HG02852 (cell line): ENCODE measurements at regions not wholly inside any gene's neighbourhood (a gene's known extent, or its start where the extent isn't known, plus 50 kb on each side); places are given as distances from the start of the nearest gene placed in this dataset.

Source experiments
- ATAC-seq: cut with Tn5 transposase; IDR thresholded peaks from one replicate; pipeline ENCODE4 v1.9.1; 2021; ENCODE audit warnings: mild to moderate bottlenecking, moderate library complexity; ENCODE audit not compliant: unreplicated experiment

GRCh38 chr1:238596703-238597102 is 706.0 kb upstream of the ZP4 start:
- no peak for ATAC-seq

- ATAC-seq: no peak
Observed at GRCh38 chr1:238592621-238593020, 701.9 kb upstream of the ZP4 start.

DNA sequence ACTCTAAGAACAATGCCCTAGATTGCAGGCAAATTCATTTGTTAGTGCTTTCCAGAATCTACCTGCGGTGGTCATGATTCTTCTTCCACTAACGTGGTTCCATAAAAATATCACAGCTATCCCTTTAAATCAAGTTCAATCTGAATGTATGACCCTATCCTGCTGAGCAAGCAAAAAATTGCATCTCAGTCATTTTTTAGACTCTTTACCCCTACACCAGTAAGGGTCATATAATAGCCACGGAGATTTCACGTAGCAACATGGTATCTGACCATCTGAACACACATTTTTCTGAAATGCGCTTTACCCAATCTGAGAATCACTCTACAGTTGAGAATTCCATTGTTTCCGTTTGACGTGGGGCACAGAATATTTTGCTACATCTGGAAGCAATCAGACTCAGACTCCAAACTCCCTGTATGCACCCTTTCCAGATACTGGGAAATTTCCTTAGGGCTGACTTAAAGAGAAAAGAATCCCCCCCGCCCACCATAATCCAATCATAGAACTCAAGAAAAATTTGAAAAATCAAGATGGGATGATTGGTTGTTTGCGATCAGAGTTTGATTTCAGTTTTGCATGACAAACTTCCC is 699.2 kb upstream of the ZP4 start:
- no peak for ATAC-seq

DNA sequence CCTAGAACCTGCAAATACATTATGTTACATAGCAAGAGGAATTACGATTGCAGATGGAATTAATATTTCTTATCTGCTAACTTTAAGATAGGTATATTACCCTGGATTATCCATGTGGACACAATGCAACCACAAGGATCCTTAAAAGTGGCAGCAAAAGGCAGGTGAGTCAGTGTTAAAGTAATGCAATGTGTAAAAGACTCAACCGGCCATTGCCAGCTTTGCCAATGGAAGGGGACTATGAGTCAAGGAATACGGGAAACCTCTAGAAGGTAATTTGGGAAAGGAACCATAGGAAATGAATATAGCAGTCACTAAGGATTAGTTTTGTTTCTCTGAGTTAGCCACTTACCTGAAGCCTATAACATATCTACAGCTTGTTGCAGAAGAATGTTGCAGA is 692.1 kb upstream of the ZP4 start:
- ATAC-seq: no peak

DNA sequence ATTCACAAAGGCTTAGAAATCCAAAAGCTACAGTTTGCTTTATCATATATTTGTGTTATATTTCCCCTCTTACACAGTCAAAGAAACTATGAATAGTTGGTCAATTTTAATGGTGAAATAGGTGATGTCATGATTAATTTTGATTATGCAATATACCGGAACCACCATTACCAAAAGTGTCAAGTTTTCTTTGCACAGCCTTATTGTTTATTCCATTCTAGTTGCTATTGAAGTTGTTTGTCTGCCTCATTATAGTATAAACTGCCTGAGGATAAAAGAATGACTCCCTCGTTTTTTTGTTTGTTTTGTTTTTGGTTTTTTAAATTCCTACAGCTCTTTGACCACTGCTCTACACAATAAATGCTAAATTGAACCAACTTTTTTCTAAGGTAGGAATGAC is 690.6 kb upstream of the ZP4 start:
- ATAC-seq: no peak

DNA sequence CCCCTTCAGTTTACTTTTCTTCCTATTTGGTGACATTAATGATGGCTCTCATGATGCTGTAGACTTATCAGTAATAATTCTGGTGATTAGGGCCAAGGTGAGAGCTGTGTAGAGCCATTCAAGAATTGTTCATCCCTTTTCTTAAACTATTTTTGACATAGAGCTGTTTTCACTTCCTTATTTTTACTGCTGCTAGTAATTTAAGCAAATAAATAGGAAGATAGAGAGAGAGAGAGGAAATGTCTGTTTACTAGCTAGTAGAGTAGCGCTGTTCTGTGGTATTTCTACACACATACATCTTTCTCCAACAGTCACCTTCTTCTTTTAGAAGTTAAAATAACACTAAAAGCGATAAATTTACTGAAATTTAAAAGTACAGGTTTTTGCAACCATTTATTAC is 678.0 kb upstream of the ZP4 start:
- no peak for ATAC-seq

DNA sequence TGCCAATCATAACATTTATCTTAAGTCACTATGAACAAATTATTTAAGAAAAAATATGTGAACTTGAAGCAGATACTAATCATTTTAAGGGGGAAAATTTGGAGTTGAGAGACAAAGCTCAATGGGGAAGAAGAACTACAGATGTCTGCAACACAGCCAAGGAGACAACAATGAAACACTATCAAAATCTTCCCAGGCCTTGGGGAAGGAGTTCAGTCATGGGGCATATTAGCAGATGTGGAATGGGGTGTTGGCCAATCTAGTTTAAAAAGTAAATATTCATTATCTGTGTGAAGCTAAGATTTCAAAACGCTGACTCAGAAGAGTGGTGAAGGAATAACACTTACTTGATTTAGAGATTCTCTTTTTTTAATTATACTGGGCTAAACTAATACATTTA is 671.6 kb upstream of the ZP4 start:
- ATAC-seq: no peak

DNA sequence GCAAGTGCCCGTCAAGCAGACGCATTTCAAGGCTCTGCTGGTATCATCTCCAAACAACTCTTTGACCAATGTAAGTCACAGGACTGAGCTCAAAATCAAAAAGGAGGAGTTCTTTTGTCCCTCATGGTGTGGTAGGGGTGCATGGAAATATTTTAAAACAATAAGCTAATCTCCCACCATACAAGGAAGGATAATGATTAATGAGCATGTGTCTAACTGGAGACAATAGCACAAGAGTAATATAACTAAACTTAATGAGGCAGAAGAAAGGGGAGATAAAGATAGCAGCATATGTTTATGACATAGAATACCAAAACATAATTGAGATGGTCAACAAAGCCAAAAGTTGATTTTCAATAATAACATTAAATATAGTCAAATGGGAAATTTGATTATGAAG is 668.0 kb upstream of the ZP4 start:
- no peak for ATAC-seq

DNA sequence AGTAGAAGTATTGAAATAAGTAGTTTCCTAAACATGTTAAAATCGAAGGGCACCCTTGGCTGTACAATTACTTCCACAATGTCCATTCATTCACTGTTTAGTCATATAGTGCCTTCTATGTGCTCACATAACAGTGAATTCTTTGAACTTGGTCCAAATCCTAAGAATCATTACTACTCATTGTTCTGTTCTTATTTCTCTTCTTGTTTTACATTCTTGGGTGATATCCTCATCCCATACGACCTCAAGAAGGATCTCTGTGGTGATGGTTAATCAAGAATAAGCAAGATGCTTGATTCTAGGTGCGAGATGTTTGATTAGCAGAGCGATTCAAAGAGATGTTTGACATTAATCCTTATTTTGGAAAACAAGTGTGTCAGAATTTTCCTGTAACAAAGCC is 667.4 kb upstream of the ZP4 start:
- no peak for ATAC-seq

- ATAC-seq: no peak
Observed at GRCh38 chr1:238552271-238552670, 661.5 kb upstream of the ZP4 start.

DNA sequence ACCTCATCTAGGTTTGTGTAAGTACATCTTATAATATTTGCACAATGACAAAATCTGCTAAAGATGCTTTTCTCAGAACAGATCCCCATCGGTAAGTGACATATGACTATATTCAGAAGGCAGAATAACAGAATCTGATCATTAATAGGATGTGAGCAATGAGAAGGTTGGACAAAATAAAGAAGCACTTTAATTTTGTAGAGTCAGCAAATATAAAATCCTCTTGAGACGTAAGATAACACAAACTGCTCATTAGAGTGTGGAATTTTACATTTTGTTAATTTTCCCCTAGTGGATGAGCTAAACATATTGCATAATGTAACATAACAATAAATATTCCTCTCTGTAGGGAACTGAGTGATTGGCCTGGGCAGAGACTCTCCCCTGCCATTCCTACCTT is 658.4 kb upstream of the ZP4 start:
- ATAC-seq: no peak

DNA sequence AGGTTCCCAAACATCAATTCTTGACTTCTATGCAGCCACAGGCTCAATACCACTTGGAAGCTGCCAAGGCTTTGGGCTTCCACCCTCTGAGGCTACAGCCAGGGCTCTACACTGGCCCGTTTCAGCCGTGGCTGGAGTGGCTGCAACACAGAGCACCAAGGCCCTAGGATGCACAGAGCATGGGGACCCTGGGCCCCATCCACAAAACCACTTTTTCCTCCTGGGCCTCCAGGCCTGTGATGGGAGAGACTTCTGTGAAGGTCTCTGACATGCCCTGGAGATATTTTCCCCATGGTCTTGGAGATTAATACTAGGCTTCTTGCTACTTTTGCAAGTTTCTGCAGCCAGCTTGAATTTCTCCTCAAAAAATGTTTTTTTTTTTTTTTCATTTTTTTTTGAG is 655.4 kb upstream of the ZP4 start:
- no peak for ATAC-seq

- ATAC-seq: no peak
Observed at GRCh38 chr1:238537641-238538040, 646.9 kb upstream of the ZP4 start.

- no peak for ATAC-seq
Observed at GRCh38 chr1:238530209-238530851, 639.6 kb upstream of the ZP4 start.

DNA sequence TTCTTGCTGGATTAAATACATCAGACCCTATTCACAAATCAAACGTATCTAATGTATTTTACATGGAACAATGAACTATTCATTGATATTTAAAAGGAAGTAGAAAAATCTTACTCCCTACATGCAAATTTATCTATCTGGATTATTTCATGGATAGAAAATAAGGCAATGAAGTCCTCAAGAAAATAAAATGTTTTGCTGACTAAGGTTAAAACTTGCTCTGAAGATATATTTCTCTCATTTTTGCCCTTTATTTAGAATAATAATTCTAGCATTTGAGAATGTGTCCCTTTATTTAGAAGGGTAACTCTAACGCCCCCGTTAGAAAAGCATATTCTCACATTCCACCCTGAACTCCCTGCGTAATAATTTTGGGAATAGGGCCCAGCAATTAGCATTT is 627.0 kb upstream of the ZP4 start:
- ATAC-seq: no peak

- ATAC-seq: no peak
Observed at GRCh38 chr1:238501290-238501689, 610.6 kb upstream of the ZP4 start.

DNA sequence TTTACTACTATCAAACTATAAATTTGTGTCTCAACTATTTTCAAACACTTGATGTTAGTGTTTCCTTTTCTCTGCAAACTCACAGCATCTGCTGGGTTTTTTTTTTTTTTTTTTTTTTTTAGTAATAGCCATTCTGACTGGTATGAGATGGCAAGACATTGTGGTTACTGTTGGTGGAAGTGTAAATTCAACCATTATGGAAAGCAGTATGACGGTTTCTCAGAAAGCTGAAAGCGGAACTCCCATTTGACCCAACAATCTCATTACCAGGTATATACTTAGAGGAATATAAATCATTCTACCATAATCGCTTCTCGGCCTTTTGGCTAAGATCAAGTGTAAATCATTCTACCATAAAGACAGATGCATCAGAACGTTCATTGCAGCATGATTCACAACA is 608.3 kb upstream of the ZP4 start:
- no peak for ATAC-seq

GRCh38 chr1:238492271-238492670 is 601.5 kb upstream of the ZP4 start:
- ATAC-seq: no peak

- ATAC-seq: no peak
Observed at GRCh38 chr1:238491265-238491664, 600.5 kb upstream of the ZP4 start.

DNA sequence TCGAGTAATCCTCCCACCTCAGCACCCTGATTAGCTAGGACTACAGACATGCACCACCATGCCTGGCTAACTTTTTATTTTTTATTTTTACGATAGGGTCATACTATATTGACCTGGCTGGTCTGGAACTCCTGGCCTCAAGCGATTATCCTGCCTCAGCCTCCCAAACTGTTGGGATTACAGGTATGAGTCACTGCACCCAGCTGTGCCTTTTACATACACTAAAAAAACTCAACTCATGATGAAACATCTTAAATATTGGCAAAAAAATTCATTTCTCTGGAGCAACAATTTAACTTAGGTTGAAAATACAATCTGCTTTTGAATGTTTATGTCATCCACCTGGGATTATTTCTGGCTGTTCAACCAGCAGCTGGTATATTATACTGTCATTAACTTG is 598.3 kb upstream of the ZP4 start:
- no peak for ATAC-seq

DNA sequence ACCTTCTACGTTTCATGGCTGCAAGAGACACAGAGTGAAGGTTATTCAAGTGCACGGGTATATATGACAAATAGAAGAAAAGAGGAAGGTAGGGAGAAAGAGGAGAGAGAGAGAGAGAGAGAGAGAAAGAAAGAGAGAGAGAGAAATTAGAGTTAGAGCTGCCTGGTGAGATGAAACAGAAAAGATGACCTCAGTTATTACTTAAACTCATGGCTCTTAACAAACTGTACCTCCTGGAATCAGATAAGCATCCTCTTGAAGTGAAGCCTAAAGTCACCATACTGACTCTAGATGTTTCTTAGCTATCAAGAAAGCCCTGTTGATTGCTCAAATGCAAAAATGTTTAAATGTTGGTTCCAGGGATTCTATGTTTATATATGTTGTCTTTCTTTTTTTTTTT is 597.7 kb upstream of the ZP4 start:
- no peak for ATAC-seq

DNA sequence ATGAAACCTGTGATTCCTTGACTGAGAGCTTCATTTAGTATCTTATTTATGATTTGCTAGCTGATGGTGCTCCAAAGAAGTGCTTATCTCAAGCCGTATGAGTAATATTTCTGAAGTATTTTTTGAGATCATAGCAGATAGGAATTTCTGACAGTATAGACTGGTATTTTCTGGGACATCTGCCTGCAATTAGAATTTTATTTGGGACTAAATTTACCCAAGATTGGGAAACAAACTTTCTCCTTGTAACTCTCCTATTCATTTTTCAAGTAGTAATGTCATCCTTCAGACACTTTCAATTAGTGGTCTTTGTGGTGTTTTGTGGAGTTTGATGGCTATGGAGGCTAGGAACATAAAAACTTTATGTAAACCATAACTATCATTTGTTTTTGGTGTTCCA is 597.2 kb upstream of the ZP4 start:
- no peak for ATAC-seq

- ATAC-seq: no peak
Observed at GRCh38 chr1:238485912-238486209, 595.1 kb upstream of the ZP4 start.
